ENCODE measurements at regions not wholly inside any gene's neighbourhood (a gene's known extent, or its start where the extent isn't known, plus 50 kb on each side); places are given as distances from the start of the nearest gene placed in this dataset.

DNA sequence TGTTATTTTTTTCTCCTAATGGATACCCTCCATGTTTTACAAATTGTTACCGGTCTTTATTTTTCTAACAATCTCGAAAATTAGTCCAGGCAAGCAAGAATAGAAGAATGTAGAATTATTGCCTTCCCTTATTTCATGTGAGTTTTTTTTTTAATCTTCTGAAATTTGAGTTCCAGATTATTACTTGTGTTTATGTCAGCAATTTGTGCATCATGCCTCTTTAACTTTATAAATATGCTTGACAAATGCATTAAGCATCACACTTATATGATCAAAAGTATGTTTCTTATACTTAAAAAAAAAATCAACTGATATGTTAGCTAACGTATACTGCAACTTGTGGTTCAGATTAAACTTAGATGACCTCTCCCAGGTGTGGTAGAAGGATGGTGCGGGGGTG, 242.7 kb upstream of the VSTM2A start:
- TF ChIP-seq YY1 (IDR thresholded peaks at IDR 0.05; ENCODE audit: insufficient read depth, insufficient read length): no peak
- no peak for TF ChIP-seq ZNF274 (IDR thresholded peaks at IDR 0.05; ENCODE audit: low read depth, low read length)
- no peak for TF ChIP-seq SUZ12 (IDR thresholded peaks at IDR 0.05; ENCODE audit: extremely low read depth, insufficient read depth, insufficient read length)

Data from NT2/D1 (cell line).